MM.1S (cell line): ENCODE measurements at regions not wholly inside any gene's neighbourhood (a gene's known extent, or its start where the extent isn't known, plus 50 kb on each side); places are given as distances from the start of the nearest gene placed in this dataset.

Experiments used
- DNase-seq: peaks from one replicate; pipeline ENCODE4 v3.0.0-alpha.2; 2015
- H2AFZ ChIP-seq: fragments of 300-600 bp; sonication (generic); 2 replicates; pipeline ENCODE4 v1.6.0; 2016; ENCODE audit warnings: antibody characterized with exemption, low read length
- H3F3A ChIP-seq: fragments of 300-600 bp; sonication (generic); 2 replicates; pipeline ENCODE4 v1.6.1; 2016; ENCODE audit warnings: mild to moderate bottlenecking, antibody characterized with exemption, low read length, moderate library complexity, mixed read lengths; ENCODE audit not compliant: insufficient read depth
- H3K27ac ChIP-seq: fragments of 300-600 bp; sonication (generic); 2 replicates; pipeline ENCODE4 v1.5.1; 2016; ENCODE audit warnings: mild to moderate bottlenecking, low read length
- H3K27me3 ChIP-seq: fragments of 300-600 bp; sonication (generic); replicated peaks from 2 replicates; pipeline ENCODE4 v1.6.0; 2016; ENCODE audit warnings: low read length; ENCODE audit not compliant: insufficient read depth
- H3K36me3 ChIP-seq: fragments of 300-600 bp; sonication (generic); replicated peaks from 2 replicates; pipeline ENCODE4 v1.6.1; 2016; ENCODE audit warnings: mild to moderate bottlenecking, low read length, mixed read lengths; ENCODE audit not compliant: insufficient read depth
- H3K4me1 ChIP-seq: fragments of 300-600 bp; sonication (generic); 2 replicates; pipeline ENCODE4 v1.6.1; 2016; ENCODE audit warnings: low read length, mixed read lengths
- H3K4me2 ChIP-seq: fragments of 300-600 bp; sonication (generic); 2 replicates; pipeline ENCODE4 v1.6.0; 2016; ENCODE audit warnings: low read depth, low read length
- H3K4me3 ChIP-seq: fragments of 300-600 bp; sonication (generic); 2 replicates; pipeline ENCODE4 v1.5.1; 2016; ENCODE audit warnings: low read length, mixed read lengths
- H3K79me2 ChIP-seq: fragments of 300-600 bp; sonication (generic); 2 replicates; pipeline ENCODE4 v1.6.1; 2016; ENCODE audit warnings: mixed run types, low read length, mixed read lengths
- H3K9ac ChIP-seq: fragments of 300-600 bp; sonication (generic); 2 replicates; pipeline ENCODE4 v1.6.1; 2016; ENCODE audit warnings: low read length, mixed read lengths
- H3K9me2 ChIP-seq: fragments of 300-600 bp; sonication (generic); replicated peaks from 2 replicates; pipeline ENCODE4 v1.6.1; 2016; ENCODE audit warnings: mild to moderate bottlenecking, low read length, mixed read lengths; ENCODE audit not compliant: insufficient read depth
- H3K9me3 ChIP-seq: fragments of 300-600 bp; sonication (generic); replicated peaks from 2 replicates; pipeline ENCODE4 v1.6.1; 2016; ENCODE audit warnings: mild to moderate bottlenecking, low read length, mixed read lengths; ENCODE audit not compliant: insufficient read depth
- H4K20me1 ChIP-seq: fragments of 300-600 bp; sonication (generic); 2 replicates; pipeline ENCODE4 v1.6.1; 2016; ENCODE audit warnings: mild to moderate bottlenecking, low read length, moderate library complexity, mixed read lengths; ENCODE audit not compliant: insufficient read depth
- EZH2 ChIP-seq: fragments of 300-600 bp; sonication (generic); optimal IDR thresholded peaks from 2 replicates; pipeline ENCODE3; 2017; ENCODE audit warnings: low read depth, mild to moderate bottlenecking, antibody characterized with exemption, low read length, mixed read lengths
- EZH2phosphoT487 ChIP-seq: fragments of 300-600 bp; sonication (generic); IDR thresholded peaks from 2 replicates; pipeline ENCODE4 v1.6.1; 2018; ENCODE audit warnings: antibody characterized with exemption, low read length
- TF ChIP-seq, protein P1 (sequence below): fragments of 300-600 bp; sonication (generic); IDR thresholded peaks from 2 replicates; pipeline ENCODE4 v1.5.1; 2016; ENCODE audit warnings: antibody characterized with exemption, low read length, mixed read lengths

DNA sequence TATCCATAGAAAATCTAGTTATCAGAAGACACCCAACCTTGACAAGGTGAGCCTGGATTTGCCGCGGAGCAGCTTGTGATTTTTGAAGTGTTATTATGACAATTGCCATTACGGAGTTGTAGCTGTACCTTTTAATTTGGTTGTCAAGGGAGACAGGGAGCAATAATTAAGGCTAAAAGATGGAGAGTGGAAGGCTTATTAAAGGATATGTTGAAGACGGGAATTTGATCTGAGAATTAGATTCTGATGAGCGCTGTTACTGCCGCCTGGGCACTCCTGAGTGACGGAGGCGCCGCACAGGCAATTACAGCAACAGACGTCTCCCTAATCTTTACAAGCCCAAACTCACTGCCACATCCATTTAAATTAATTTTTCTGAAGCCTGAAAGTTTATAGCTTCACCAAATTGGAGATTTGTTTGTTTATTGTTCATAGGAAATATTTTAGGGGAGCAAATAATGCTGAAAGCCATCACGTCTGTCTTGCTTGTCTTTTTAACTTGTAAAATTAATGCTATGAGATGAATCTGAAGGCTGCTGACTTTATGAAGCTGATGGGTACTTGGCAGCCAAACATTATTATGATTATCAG, 475.0 kb upstream of the ADARB2 start:
- no peak for DNase-seq
- Histone ChIP-seq H3K27me3 (no peaks in the 10 kb centered on the region), H3K9me2 (no peaks in the 10 kb centered on the region), H3K4me2 (no peak overlapping the region), H3K4me3 (no peak overlapping the region), H3K9ac (no peak overlapping the region), H2AFZ (no peak overlapping the region), H3K79me2 (no peaks in the 10 kb centered on the region), H3F3A (no peaks in the 10 kb centered on the region), H3K4me1 (no peaks in the 10 kb centered on the region), H3K9me3 (no peaks in the 10 kb centered on the region), H3K27ac (no peak overlapping the region), H3K36me3 (no peaks in the 10 kb centered on the region), H4K20me1 (no peaks in the 10 kb centered on the region)
- TF ChIP-seq EZH2phosphoT487 (no peak), EZH2 (no peak)
- TF ChIP-seq, protein P1, sequence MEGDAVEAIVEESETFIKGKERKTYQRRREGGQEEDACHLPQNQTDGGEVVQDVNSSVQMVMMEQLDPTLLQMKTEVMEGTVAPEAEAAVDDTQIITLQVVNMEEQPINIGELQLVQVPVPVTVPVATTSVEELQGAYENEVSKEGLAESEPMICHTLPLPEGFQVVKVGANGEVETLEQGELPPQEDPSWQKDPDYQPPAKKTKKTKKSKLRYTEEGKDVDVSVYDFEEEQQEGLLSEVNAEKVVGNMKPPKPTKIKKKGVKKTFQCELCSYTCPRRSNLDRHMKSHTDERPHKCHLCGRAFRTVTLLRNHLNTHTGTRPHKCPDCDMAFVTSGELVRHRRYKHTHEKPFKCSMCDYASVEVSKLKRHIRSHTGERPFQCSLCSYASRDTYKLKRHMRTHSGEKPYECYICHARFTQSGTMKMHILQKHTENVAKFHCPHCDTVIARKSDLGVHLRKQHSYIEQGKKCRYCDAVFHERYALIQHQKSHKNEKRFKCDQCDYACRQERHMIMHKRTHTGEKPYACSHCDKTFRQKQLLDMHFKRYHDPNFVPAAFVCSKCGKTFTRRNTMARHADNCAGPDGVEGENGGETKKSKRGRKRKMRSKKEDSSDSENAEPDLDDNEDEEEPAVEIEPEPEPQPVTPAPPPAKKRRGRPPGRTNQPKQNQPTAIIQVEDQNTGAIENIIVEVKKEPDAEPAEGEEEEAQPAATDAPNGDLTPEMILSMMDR = no peak

DNA sequence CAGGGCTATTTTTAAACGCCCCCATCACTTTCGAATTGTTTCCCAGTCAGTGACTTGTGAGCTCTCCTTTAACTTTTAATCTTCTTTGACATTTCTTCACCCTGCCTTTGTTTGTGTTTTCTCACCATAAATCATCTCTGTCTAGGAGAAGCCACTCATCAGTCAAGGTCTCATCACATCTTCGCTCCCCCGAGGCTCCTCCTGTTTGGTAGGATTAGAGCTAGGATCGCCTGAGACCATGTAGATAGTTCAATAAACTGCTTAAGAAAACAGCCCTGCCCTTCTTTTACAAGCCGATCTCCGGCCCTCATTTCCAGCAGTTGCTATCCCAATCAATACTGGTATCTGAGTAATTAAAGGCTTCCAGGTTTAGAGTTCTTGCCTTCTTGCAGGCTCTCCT, 472.8 kb upstream of the ADARB2 start:
- Histone ChIP-seq H3K4me2 (no peak overlapping the region), H3K9me2 (no peaks in the 10 kb centered on the region), H3K79me2 (no peaks in the 10 kb centered on the region), H3K9ac (no peak overlapping the region), H3K36me3 (no peaks in the 10 kb centered on the region), H2AFZ (no peak overlapping the region), H3F3A (no peaks in the 10 kb centered on the region), H3K4me3 (no peak overlapping the region), H4K20me1 (no peaks in the 10 kb centered on the region), H3K27ac (no peak overlapping the region), H3K9me3 (no peaks in the 10 kb centered on the region), H3K27me3 (no peaks in the 10 kb centered on the region), H3K4me1 (no peaks in the 10 kb centered on the region)
- no peak for DNase-seq
- TF ChIP-seq EZH2phosphoT487 = no peak
- no peak for TF ChIP-seq EZH2
- TF ChIP-seq, protein P1 = no peak

DNA sequence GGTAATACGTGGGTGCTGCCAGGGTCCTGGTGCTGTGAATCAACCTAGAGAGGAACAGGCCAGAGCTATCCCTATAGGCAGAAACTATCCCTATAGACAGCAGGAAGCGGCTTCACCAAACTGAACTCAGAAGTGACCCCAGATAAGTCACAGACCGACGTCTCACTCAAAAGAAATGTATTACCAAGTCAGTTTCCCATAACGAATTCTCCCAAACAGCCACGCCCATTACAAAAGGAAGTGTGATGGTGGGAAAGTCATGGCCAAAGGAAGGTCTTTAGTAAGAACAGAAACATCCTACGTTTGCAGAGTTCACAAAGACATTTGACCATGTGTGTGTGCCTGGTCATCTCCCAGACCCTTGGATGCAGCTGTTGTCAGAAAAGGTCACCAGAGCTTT, 470.8 kb upstream of the ADARB2 start:
- Histone ChIP-seq H3K9ac (no peak overlapping the region), H3K27me3 (no peaks in the 10 kb centered on the region), H3K9me2 (no peaks in the 10 kb centered on the region), H3K4me3 (no peak overlapping the region), H3K4me2 (no peak overlapping the region), H4K20me1 (no peaks in the 10 kb centered on the region), H3K79me2 (no peaks in the 10 kb centered on the region), H3K27ac (no peak overlapping the region), H3K4me1 (no peaks in the 10 kb centered on the region), H3K9me3 (no peaks in the 10 kb centered on the region), H2AFZ (no peak overlapping the region), H3K36me3 (no peaks in the 10 kb centered on the region), H3F3A (no peaks in the 10 kb centered on the region)
- DNase-seq = no peak
- TF ChIP-seq, protein P1 = no peak
- no peak for TF ChIP-seq EZH2phosphoT487
